ENCODE measurements at regions not wholly inside any gene's neighbourhood (a gene's known extent, or its start where the extent isn't known, plus 50 kb on each side); places are given as distances from the start of the nearest gene placed in this dataset.

DNA sequence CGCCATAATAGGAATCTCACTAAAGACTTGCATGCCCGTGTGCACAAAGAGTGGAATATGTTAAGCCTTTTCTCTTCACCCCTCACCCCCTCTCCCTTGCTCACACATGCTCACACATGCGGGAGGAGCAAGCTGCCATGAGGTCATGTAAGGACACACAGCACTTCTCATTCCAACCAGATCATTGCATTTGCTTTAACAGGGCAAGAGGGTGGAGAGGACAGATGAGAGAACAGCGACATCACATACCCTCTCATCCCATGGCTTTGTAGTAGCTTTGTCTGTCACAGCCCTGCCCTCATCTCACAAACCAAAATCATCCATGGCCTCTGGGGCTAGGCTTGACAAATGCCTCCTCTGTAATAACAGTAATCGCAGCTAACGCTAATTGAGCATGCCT, 145.6 kb upstream of the FRY start:
- TF ChIP-seq, protein P1, sequence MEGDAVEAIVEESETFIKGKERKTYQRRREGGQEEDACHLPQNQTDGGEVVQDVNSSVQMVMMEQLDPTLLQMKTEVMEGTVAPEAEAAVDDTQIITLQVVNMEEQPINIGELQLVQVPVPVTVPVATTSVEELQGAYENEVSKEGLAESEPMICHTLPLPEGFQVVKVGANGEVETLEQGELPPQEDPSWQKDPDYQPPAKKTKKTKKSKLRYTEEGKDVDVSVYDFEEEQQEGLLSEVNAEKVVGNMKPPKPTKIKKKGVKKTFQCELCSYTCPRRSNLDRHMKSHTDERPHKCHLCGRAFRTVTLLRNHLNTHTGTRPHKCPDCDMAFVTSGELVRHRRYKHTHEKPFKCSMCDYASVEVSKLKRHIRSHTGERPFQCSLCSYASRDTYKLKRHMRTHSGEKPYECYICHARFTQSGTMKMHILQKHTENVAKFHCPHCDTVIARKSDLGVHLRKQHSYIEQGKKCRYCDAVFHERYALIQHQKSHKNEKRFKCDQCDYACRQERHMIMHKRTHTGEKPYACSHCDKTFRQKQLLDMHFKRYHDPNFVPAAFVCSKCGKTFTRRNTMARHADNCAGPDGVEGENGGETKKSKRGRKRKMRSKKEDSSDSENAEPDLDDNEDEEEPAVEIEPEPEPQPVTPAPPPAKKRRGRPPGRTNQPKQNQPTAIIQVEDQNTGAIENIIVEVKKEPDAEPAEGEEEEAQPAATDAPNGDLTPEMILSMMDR (conservative IDR thresholded peaks at IDR 0.05) = no peak
- no peak for TF ChIP-seq EZH2 (IDR thresholded peaks at IDR 0.05; ENCODE audit: low read depth)

All from PC-9 (cell line).